ENCODE measurements at regions not wholly inside any gene's neighbourhood (a gene's known extent, or its start where the extent isn't known, plus 50 kb on each side); places are given as distances from the start of the nearest gene placed in this dataset.

DNA sequence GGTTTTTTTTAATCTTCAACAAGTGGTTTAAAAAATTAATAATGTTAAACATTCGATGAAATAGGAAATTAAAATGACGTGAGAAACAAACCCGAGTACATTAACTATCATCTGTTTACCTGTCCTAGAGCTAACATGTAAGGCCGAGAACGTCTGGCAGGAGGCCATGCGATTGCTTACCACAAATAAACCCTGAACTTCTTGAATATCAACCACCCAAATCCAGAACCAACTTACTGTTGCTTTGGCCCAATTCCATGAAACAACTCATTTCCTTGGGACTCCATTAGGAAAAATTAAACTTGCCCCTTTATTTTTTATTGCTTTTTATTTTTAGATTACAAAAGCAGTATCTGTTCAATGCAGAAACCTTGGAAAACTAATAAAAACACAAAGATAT lies 228.9 kb upstream of the IRS2 start:
- Histone ChIP-seq H3K4me1 (ENCODE audit: insufficient read depth, low read length) (no peaks in the 10 kb centered on the region), H3K9me3 (ENCODE audit: low read length) (no peaks in the 10 kb centered on the region), H3K4me3 (ENCODE audit: low read length) (no peak overlapping the region), H3K36me3 (ENCODE audit: insufficient read depth, low read length) (no peaks in the 10 kb centered on the region), H3K27me3 (ENCODE audit: insufficient read depth, low read length) (no peaks in the 10 kb centered on the region), H2AFZ (ENCODE audit: low read depth, low read length) (no peak overlapping the region)

DNA sequence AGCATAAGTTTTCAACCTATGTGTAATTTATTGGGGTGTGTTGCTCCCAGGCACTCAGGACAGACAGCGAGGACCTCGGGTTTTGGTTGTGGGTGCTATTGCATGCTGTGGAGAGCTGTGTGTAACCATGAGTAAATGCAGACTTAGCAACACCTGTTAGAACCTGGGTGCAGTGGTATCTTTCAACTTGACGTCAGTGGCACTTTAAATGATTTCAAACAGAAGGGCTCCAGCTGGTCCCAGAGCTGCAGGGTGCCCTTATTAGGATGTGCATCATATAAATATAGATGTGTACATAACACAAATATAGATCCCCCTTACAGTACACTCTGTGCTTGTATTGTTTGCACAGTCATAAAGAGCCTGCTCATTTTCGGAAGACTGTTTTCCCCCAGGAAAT lies 228.3 kb upstream of the IRS2 start:
- no peak overlapping the region for H2AFZ ChIP-seq (ENCODE audit: low read depth, low read length)
- no peaks in the 10 kb centered on the region for H3K27me3 ChIP-seq (ENCODE audit: insufficient read depth, low read length)
- no peaks in the 10 kb centered on the region for H3K9me3 ChIP-seq (ENCODE audit: low read length)
- no peaks in the 10 kb centered on the region for H3K36me3 ChIP-seq (ENCODE audit: insufficient read depth, low read length)
- no peaks in the 10 kb centered on the region for H3K4me1 ChIP-seq (ENCODE audit: insufficient read depth, low read length)
- H3K4me3 ChIP-seq (ENCODE audit: low read length), result no peak overlapping the region

- Histone ChIP-seq H3K4me3 (ENCODE audit: low read length) (no peak overlapping the region), H3K36me3 (ENCODE audit: insufficient read depth, low read length) (no peaks in the 10 kb centered on the region), H3K27me3 (ENCODE audit: insufficient read depth, low read length) (no peaks in the 10 kb centered on the region), H3K9me3 (ENCODE audit: low read length) (no peaks in the 10 kb centered on the region), H2AFZ (ENCODE audit: low read depth, low read length) (no peak overlapping the region), H3K4me1 (ENCODE audit: insufficient read depth, low read length) (no peaks in the 10 kb centered on the region)
Measured at GRCh38 chr13:110012102-110012739, 225.8 kb upstream of the IRS2 start.

- Histone ChIP-seq H2AFZ (ENCODE audit: low read depth, low read length) (no peak overlapping the region), H3K9me3 (ENCODE audit: low read length) (no peaks in the 10 kb centered on the region), H3K4me3 (ENCODE audit: low read length) (no peak overlapping the region), H3K4me1 (ENCODE audit: insufficient read depth, low read length) (no peaks in the 10 kb centered on the region), H3K36me3 (ENCODE audit: insufficient read depth, low read length) (no peaks in the 10 kb centered on the region), H3K27me3 (ENCODE audit: insufficient read depth, low read length) (no peaks in the 10 kb centered on the region)
Measured at GRCh38 chr13:110010404-110011138, 224.2 kb upstream of the IRS2 start.

DNA sequence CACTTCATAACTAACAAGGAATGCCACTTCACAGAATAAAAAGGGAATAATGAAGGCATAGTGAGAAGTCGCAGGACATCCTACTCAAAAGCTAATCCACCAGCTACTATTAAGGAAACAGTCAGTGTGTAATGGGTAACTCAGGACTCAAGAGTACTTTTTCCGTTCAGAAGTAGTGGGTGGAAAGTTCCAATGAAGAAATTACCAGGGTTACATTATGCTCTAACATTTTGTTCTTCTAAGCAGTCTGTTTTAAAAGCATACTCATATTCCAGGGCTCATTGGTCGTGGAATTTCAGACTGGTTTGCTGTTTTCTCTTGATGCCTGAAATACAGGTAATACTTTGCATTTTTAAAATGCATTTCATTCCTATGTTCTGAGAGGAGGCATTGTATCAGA lies 222.4 kb upstream of the IRS2 start:
- no peaks in the 10 kb centered on the region for H3K36me3 ChIP-seq (ENCODE audit: insufficient read depth, low read length)
- H3K4me1 ChIP-seq (ENCODE audit: insufficient read depth, low read length), result no peaks in the 10 kb centered on the region
- H3K27me3 ChIP-seq (ENCODE audit: insufficient read depth, low read length), result no peaks in the 10 kb centered on the region
- no peaks in the 10 kb centered on the region for H3K9me3 ChIP-seq (ENCODE audit: low read length)
- H2AFZ ChIP-seq (ENCODE audit: low read depth, low read length), result no peak overlapping the region
- H3K4me3 ChIP-seq (ENCODE audit: low read length), result no peak overlapping the region

GRCh38 chr13:110006304-110006703 lies 219.9 kb upstream of the IRS2 start:
- H3K4me3 ChIP-seq (ENCODE audit: low read length), result no peak overlapping the region
- H3K9me3 ChIP-seq (ENCODE audit: low read length), result no peaks in the 10 kb centered on the region
- H2AFZ ChIP-seq (ENCODE audit: low read depth, low read length), result no peak overlapping the region
- H3K27me3 ChIP-seq (ENCODE audit: insufficient read depth, low read length), result no peaks in the 10 kb centered on the region
- H3K36me3 ChIP-seq (ENCODE audit: insufficient read depth, low read length), result no peaks in the 10 kb centered on the region
- no peaks in the 10 kb centered on the region for H3K4me1 ChIP-seq (ENCODE audit: insufficient read depth, low read length)

DNA sequence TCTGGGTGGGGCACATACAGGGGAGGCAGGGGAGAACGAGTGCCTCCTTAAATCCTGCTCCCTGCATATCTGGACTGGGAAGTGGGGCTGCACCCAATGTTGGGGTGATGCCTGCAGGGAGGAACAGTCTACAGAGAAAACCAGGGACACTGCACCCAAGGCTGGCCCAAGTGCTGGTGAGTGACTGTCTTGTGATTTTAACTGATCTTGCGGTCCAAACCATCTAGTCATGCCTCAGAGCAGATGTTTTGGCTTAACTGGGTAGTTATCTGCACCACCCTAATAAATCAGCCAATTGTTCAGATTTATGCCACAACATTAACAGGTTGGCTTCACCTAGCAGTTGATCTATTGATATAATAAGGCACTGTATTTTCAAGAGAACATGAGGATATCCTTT lies 219.2 kb upstream of the IRS2 start:
- Histone ChIP-seq H3K4me3 (ENCODE audit: low read length) (no peak overlapping the region), H3K36me3 (ENCODE audit: insufficient read depth, low read length) (no peaks in the 10 kb centered on the region), H2AFZ (ENCODE audit: low read depth, low read length) (no peak overlapping the region), H3K27me3 (ENCODE audit: insufficient read depth, low read length) (no peaks in the 10 kb centered on the region), H3K9me3 (ENCODE audit: low read length) (no peaks in the 10 kb centered on the region), H3K4me1 (ENCODE audit: insufficient read depth, low read length) (no peaks in the 10 kb centered on the region)

DNA sequence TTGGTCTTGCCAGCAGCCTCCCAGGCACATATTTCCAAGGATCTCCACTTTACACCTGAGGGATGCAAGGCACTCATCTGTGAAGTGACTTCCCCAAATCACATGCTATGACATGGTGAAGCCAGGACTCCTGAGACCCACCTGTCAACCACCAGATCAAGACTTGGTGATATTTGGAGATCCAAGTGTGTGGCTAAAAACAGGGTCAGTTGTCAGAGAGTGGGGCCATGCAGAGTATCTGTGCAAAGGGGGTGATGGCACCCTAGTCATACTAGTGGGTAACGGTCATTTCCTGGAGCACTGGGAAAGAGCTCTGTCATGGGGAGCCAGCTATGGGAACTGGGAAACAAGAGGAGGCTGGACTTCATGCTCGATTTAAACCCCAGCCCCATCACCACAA lies 218.4 kb upstream of the IRS2 start:
- no peak overlapping the region for H2AFZ ChIP-seq (ENCODE audit: low read depth, low read length)
- no peaks in the 10 kb centered on the region for H3K4me1 ChIP-seq (ENCODE audit: insufficient read depth, low read length)
- peaks cover 3% of the 10 kb centered on the region for H3K27me3 ChIP-seq (ENCODE audit: insufficient read depth, low read length)
- H3K9me3 ChIP-seq (ENCODE audit: low read length), result no peaks in the 10 kb centered on the region
- no peaks in the 10 kb centered on the region for H3K36me3 ChIP-seq (ENCODE audit: insufficient read depth, low read length)
- no peak overlapping the region for H3K4me3 ChIP-seq (ENCODE audit: low read length)

DNA sequence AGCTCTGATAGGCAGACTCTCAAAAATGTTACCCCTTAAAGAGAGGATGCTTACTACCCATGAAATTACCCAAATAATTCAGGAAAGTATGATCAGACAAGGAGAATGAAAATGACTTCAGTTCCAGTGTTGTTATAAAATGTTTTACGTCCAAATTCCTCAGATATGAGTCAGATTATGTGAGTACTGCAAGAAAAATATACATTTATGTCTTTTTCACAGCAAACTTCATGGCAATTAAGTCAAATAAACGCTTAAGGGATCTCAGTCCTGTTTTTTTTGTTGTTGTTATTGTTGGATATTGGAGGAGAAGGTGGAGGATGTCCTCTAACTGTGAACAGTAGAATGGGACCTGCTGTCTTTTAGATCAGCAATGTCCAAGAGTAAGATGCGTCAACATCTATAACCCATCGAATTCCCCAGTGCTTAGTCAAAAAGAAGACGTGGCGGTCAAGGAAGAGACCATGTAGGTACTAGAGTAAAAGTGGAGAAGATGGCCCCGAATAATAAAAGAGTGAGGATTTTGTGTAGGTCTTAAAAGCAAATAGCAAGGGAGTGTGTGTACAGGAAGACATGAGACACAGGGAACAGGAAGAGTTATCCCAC lies 215.4 kb upstream of the IRS2 start:
- Histone ChIP-seq H3K4me3 (ENCODE audit: low read length) (no peak overlapping the region), H2AFZ (ENCODE audit: low read depth, low read length) (no peak overlapping the region), H3K36me3 (ENCODE audit: insufficient read depth, low read length) (no peaks in the 10 kb centered on the region), H3K9me3 (ENCODE audit: low read length) (no peaks in the 10 kb centered on the region), H3K27me3 (ENCODE audit: insufficient read depth, low read length) (peaks cover 7% of the 10 kb centered on the region), H3K4me1 (ENCODE audit: insufficient read depth, low read length) (no peaks in the 10 kb centered on the region)

DNA sequence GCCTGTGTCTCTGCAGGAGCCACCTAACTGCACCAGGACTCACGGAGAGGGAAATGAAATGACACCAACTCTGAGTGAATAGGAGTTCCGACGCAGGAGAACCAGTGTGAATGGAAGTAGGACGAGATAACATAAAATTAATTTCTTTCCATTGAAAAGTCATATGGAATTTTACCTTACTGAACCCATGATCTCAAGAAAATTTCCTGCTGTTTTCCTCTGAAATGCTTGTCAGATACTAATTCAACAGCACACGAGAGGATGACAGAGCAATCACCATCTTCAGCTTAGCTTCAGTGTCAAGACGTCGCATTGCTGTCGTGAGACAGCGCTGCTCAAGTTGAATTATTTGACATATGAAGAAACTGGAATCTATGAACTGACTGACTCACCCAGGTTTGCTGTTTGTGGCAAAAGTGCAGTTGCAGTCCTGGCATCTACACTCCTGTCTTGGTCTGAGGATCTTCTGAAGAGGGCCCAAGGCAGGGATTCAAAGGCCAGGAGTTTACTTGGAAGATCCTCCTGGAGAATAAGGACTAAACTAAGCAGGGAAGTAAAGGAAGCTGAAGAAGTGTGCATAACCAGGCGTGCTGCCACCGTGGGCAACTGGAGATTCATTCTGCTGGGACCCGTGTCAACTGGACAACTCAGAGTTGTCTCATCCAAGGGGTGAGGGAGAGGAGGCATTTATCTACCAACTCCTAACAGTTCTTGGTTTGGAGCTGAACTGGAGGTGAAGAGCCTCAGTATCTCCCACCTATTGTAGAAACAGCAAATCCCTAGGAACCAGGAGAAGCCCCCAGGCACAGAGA lies 214.4 kb upstream of the IRS2 start:
- Histone ChIP-seq H3K36me3 (ENCODE audit: insufficient read depth, low read length) (no peaks in the 10 kb centered on the region), H3K27me3 (ENCODE audit: insufficient read depth, low read length) (peaks cover 7% of the 10 kb centered on the region), H3K4me3 (ENCODE audit: low read length) (no peak overlapping the region), H2AFZ (ENCODE audit: low read depth, low read length) (no peak overlapping the region), H3K9me3 (ENCODE audit: low read length) (no peaks in the 10 kb centered on the region), H3K4me1 (ENCODE audit: insufficient read depth, low read length) (no peaks in the 10 kb centered on the region)

GRCh38 chr13:109999659-110000533 lies 213.5 kb upstream of the IRS2 start:
- no peaks in the 10 kb centered on the region for H3K9me3 ChIP-seq (ENCODE audit: low read length)
- no peaks in the 10 kb centered on the region for H3K4me1 ChIP-seq (ENCODE audit: insufficient read depth, low read length)
- no peak overlapping the region for H3K4me3 ChIP-seq (ENCODE audit: low read length)
- H3K27me3 ChIP-seq (ENCODE audit: insufficient read depth, low read length), result peaks cover 7% of the 10 kb centered on the region
- H3K36me3 ChIP-seq (ENCODE audit: insufficient read depth, low read length), result no peaks in the 10 kb centered on the region
- H2AFZ ChIP-seq (ENCODE audit: low read depth, low read length), result no peak overlapping the region

DNA sequence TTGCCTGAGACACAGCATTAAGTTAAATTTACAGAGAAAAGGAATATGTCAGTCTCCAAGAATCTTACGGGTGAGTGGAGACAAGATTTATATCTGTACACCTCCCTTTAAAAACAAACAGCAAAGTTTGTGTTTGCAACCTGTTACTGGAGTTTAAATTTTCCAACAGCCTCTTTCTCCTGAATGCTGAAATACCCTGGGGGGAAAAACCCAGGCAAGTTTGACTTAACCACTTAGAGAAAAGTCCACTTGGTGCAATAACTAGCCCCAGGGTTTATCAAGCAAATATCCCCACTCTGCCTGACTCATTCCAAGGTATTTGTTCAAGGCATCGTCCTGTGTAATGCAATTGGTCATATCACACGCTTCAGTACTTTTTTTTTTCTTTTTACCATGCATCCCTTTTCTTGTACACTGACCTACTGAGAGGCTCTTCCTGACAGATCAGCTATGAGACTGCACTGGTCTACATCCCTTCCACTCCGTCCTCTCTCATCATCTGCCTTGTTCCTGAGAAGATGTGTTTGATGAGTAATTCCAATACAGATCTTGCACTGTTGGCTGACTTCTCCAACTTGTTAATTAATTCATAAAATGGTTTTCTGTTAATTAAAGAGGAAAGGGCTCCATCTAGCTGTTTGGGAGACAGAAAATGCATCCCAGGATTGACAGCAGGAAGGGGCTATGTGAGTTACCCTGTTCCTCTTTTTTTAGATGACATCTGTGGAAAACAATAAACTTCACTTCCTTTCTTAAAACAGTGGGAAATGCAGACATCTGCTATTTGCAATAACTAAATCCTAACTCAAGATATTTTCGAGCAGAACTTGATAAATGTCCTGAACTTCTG lies 212.5 kb upstream of the IRS2 start:
- Histone ChIP-seq H3K9me3 (ENCODE audit: low read length) (no peaks in the 10 kb centered on the region), H3K36me3 (ENCODE audit: insufficient read depth, low read length) (no peaks in the 10 kb centered on the region), H3K27me3 (ENCODE audit: insufficient read depth, low read length) (peaks cover 7% of the 10 kb centered on the region), H3K4me3 (ENCODE audit: low read length) (no peak overlapping the region), H2AFZ (ENCODE audit: low read depth, low read length) (no peak overlapping the region), H3K4me1 (ENCODE audit: insufficient read depth, low read length) (no peaks in the 10 kb centered on the region)

Data from neuron (in vitro differentiated cells).